GM10266 (cell line): ENCODE measurements at regions not wholly inside any gene's neighbourhood (a gene's known extent, or its start where the extent isn't known, plus 50 kb on each side); places are given as distances from the start of the nearest gene placed in this dataset.

ENCODE experiments used
- DNase-seq: peaks from one replicate; pipeline ENCODE4 v3.0.0; 2012; ENCODE audit errors: extremely low spot score
- CTCF ChIP-seq: IDR thresholded peaks from 2 replicates; pipeline ENCODE4 v1.5.1; 2012; ENCODE audit warnings: mild to moderate bottlenecking, low read depth; ENCODE audit not compliant: control insufficient read depth, insufficient read depth; ENCODE audit errors: missing control alignments

GRCh38 chr18:24663026-24663425, 202.6 kb downstream of the HRH4 start:
- no peak for DNase-seq
- TF ChIP-seq CTCF, result no peak

DNA sequence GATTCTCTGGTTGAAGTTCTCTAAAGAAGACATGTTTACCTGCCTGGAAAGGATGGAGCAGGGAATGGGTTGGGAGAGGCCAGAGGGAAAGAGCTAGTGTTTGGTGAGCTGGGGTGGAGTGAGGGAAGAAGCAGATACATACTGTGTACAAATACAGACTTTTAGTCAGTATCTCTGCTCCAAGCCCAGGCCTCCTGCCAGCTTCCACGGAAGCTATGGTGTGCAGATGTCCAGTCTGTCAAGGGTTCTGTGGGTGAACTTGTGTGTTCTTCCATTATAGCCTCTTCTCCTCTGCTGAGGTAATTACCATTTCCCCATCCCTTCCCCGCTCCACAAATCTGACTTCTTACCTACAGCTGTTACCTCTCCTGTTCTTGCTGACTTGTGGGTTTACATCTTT, 208.6 kb downstream of the HRH4 start:
- no peak for TF ChIP-seq CTCF
- DNase-seq, result no peak

DNA sequence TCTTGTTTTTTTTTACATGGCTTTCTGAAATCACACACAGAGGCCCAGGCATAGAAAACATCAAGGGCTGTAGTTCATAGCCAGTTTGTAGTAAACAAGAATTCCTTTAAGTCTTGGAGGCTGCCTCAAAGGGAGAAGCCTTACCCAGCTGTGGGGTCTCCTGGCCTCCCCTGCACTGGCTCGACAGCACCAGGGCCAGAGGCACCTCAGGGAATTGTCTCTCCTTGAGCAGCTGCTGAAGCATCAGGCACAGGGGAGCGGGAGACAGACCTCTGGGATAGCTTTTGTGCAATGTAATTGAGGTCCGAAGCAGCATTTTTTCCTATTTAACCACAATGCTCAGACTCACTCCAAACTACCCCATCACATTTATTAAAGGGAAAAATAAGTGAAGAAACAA, 209.1 kb downstream of the HRH4 start:
- no peak for DNase-seq
- no peak for TF ChIP-seq CTCF

GRCh38 chr18:24672165-24672941, 211.9 kb downstream of the HRH4 start:
- TF ChIP-seq CTCF, result no peak
- no peak for DNase-seq

DNA sequence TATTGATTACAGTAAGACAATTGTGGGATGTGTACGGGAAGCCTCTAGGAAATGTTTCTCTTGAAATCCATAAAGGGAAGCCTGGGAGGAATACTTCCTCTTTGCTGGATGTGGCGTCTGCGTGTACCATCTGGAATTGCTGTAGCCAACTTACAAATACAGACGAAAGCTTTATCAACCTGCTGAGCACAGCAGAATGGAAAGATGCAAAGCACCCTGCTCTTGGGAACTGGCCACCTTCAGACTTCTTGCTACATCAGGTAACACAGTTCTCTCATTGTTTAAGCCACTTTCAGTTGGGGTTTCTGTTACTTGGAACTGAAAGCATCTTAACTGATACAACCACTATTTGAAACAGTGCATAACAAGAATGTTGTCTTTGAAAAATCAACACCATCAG, 213.8 kb downstream of the HRH4 start:
- DNase-seq, result no peak
- TF ChIP-seq CTCF, result no peak

GRCh38 chr18:24674605-24675004, 214.2 kb downstream of the HRH4 start:
- no peak for TF ChIP-seq CTCF
- no peak for DNase-seq

DNA sequence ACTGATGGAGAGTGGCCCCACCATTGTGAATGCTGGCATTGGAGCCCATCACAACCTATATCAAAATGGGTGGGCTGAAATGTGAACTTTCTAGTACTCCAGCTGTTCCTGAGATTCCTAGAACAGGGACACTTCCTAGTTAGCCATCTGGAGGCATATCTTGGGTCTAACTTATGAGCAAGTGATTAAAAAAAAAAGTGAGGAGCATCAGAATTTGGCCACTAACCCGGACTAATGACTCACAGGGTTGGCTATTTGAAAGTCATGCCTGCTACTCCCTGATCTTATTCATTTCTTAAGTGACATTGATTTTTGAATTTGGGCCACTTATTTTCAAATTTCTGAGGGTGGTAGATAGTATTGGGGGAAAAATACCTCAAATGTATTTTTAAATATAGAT, 216.6 kb downstream of the HRH4 start:
- no peak for DNase-seq
- TF ChIP-seq CTCF, result no peak
